ENCODE measurements at regions not wholly inside any gene's neighbourhood (a gene's known extent, or its start where the extent isn't known, plus 50 kb on each side); places are given as distances from the start of the nearest gene placed in this dataset.
"Not testable (repeated sequence)": the region's sequence is repeated elsewhere in the genome, so short reads cannot be mapped to it uniquely, and the experiment has no call there.

DNA sequence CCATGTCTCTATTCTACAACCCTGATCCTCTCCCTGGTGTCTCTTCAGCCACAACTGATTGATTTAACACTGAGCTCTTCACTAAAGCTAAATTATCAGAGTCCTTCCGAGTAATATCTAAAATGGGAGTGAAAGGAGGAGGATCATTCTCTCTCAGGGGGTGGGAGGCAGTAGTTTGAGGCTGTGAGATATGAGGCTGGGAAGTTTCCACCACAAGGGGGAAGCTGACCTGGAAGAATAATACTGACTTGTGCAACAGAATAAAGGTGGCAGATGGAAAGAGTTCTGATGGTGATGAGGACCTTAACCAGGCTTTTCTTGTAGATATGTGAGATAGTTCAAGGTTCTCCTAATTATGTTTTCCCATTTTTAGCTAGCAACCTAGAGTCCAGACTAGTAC, 241.6 kb upstream of the VKORC1L1 start:
- not testable (repeated sequence) for DNase-seq

DNA sequence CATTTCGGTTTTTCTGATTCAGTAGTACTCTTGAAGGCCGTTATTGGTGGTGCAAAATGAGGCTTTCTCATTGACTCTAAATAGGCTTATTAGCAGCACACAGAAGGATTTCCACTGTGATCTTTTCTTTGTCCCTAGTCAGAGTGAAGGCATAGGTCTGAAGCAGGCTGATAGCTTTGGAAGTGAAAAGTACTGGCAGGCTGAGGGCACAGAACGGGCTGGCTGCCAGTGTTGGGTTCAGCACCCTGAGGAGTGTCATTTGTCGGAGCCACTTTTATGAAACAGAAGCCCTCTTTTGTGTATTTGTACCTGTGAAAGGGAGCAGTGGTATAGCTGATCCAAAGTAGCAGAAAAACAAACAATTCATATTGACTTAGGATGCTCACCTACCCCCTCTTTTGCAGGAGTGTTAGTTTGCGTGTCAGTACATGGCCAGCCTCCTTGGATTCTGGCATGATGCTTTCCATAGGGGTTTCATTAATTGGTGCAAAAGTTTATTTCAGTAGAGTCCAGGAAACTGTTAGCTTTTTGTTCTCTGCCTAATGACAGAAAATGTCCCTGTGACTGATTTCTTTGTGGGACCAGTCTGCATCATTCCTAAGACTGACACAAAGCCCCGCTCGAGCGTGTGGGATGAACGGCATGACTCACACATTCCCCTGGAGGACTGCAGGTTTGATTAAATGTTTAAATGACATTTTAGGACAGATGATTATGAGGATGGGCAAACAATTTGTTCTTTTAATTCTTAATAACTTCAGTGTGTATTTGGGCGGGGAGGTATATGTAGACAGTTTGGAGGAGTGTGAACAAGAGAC, 239.1 kb upstream of the VKORC1L1 start:
- not testable (repeated sequence) for DNase-seq

DNA sequence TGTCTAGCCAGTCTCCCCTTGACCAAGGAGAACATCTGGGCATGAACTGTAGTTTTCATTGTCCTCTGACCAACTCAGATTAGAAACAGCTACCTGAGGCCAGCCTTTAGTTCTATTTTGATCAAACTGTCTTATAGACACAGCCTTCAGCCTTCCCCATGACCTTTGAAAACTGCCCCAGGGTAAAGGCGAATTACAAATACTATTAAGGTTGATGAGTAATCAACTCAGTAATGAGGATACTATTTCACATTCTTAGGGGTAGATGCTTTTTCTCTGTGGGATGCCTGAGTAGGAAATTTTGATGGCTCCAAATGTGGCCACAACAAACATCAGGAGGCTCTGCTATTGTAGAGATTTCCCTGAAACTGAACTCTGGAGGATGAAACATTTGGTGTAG, 234.0 kb upstream of the VKORC1L1 start:
- DNase-seq, result not testable (repeated sequence)

DNA sequence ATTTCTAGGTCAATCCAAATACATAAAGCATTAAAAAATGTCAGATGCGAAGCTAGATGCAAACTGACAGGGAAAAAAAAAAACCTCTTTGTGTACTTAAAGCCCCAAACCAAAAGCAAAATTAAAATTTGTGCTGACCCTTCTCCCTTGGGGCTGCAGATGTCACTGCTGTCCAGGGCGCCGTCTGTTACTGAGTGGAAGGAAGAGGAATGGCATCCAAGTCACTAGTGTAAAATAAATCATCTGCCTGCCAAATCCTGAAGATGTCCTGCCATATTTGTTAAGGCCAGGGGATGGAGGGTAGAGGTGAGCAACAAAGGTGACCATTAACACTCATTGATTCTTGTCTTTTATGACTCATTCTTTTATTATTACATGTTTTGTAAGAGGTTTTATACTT, 233.2 kb upstream of the VKORC1L1 start:
- not testable (repeated sequence) for DNase-seq

DNA sequence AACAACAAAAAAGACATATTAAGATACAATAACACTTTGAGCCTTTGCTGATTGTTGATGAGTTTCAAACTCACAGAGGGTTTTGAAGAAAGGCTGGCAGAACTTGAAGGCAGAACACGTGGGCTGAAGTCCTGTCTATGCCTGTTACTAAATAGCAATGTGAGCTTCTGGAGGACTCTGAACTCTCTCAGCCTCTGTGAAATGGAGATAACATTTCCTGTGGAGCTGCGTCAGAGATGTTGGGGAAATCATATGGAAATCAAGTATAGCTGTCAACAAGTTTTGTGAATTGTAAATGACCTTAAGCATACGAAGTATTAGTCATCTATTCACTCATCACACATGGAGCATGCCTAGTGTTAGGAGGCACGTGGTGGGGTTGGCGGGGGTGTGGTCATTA, 229.4 kb upstream of the VKORC1L1 start:
- DNase-seq, result not testable (repeated sequence)

DNA sequence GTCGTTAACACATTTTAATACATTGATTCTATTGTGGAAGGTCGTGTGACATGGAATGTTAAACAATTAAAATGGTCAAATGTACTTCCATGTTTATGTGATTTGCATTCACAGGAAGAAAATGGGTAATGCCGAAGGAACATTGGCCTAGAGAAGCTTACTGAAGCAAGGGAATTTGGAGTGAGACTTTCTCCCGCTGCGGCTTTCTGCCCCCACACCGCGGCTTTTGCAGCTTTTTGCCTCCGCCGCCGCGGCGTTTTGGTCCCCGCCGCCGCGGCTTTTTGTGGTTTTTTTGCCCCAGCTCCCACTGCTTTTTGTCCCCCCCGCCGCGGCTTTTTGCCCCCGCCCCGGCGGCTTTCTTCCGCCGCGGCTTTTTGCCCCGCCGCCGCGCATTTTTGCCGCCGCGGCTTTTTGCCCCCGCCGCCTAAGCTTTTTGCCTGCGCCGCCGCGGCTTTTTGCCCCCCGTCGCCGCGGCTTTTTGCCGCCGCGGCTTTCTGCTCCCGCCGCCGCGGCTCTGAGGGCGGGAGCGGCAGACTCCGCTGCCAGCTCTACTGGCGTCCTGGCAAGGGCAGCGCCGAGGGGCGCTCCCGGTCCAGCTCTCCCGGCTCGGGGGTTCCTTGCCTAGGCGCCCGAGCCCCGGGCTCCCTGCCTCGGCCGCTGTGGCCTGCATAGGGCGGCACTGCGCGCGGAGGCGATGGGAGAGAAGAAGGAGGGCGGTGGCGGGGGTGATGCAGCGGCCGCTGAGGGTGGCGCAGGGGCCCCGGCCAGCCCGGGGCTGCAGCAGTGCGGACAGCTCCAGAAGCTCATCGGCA, 225.5 kb upstream of the VKORC1L1 start:
- DNase-seq, result not testable (repeated sequence)

DNA sequence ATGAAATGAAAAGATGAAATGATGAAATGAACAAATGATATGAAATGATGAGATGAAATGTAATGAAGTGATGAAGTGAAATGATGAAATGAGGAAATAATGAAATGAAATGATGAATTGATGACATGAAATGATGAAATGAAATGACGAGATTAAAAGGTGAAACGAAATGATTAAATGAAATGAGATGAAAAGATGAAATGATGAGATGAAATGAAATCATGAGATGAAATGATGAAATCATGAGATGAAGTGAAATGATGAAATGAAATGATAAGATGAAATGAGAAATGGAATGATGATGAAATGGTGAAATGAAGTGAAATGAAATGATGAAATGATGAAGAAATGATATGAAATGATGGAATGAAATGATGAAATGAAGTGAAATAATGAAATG, 221.7 kb upstream of the VKORC1L1 start:
- not testable (repeated sequence) for DNase-seq

DNA sequence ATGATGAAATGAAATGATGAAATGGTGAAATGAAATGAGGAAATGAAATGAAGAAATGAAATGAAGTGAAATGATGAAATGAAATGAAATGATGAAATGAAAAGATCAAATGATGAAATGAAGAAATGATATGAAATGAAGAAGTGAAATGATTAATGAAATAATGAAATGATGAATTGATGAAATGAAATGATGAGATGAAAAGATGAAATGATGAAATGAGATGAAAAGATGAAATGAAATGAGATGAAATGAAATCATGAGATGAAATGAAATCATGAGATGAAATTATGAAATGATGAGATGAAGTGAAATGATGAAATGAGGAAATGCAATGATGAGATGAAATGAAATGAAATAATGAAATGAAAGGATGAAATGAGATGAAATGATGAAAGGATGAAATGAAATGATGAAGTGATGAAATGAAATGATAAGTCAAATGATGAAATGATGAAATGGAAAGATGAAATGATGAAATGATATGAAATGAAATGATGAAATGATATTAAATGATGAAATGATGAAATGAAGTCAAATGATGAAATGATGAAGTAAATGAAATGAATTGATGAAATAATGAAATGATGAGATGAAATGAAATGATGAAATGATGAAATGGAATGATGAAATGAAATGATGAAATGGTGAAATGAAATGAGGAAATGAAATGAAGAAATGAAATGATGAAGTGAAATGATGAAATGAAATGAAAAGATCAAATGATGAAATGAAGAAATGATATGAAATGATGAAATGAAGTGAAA, 220.9 kb upstream of the VKORC1L1 start:
- not testable (repeated sequence) for DNase-seq

DNA sequence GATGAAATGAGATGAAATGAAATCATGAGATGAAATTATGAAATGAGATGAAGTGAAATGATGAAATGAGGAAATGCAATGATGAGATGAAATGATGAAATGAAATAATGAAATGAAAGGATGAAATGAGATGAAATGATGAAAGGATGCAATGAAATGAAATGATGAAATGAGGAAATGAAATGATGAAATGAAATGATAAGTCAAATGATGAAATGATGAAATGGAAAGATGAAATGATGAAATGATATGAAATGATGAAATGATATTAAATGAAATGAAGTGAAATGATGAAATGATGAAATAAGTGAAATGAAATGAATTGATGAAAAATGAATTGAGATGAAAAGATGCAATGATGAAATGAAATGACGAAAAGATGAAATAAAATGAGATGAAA, 220.2 kb upstream of the VKORC1L1 start:
- not testable (repeated sequence) for DNase-seq

DNA sequence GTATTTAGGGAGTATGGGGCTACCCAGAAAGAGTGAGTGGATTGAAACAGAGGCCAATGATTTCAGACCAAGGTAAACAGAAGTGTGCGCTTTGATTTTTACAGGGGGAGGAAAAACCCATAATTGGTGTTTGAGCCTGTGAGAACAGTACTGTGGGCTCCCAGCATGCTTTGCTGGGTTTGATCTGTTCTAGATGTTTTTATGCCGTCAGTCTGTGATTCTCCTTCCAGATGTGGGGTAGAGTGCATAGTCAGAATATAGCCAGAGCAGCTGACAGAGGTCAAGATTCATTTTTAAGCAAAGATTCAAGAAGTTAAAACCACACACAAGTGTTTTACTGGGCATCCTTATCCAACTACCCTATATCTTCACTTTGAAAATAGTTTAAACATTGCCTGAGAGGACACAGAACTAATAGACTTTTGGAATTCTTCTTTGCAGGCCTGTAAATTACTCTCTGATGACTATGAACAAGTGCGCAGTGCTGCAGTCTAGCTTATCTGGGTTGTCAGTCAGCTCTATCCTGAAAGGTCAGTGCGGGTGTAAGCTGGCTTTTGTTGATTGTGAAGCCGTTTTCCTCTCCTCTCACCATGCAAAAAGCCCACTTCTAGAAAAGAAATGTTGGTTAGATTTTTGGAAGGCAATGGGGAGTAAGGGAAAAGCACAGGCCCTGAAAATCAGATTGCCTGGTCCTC, 216.2 kb upstream of the VKORC1L1 start:
- not testable (repeated sequence) for DNase-seq

DNA sequence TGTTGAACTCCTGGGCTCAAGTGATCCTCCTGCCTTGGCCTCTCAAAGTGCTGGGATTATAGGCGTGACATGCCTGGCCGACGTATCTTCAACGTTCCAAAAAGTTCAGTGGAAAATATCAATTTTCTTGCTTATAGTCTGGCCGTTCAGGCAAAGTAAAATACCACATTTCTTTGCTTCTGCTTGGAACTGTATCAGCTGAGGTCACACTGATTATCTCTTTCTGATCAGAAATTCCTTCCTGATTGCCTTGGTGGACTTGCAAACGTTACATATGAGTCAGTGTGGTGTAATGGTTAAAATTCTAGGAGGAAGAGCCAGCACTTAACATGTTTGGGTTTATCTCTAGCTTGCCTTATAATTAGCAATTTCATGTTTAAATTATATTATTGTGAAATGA, 189.5 kb upstream of the VKORC1L1 start:
- DNase-seq, result not testable (repeated sequence)

DNA sequence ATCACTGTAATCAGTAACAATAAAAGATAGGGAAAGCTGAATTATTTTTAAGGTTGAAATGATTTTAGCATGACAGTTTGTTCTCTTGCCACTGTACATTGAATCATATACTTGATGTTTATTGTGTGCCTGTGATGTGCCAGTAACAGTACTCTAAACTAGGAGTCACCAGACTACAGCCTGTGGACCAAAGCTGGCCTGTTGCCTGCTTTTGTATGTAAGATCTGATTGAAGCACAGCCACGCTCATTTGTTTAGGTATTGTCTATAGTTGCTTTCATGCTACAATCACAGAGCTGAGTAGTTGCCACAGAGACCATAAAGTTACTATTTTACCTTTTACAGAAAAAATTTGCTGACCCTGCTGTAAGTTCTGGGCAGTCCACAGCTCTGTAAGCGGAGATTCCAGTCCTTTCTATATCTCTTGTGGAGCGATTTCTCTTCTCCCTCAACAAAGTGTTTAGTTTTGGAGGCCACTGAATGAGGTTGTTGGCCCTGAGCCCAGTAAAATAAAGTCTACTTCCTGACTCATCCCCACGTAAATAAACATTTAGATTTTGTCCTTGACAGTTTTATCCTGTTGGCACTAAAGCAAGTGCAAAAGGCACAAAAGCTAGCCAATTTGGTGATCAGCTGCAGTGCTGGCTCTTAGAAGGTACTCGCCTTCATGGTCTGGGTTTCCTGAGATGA, 173.7 kb upstream of the VKORC1L1 start:
- not testable (repeated sequence) for DNase-seq

DNA sequence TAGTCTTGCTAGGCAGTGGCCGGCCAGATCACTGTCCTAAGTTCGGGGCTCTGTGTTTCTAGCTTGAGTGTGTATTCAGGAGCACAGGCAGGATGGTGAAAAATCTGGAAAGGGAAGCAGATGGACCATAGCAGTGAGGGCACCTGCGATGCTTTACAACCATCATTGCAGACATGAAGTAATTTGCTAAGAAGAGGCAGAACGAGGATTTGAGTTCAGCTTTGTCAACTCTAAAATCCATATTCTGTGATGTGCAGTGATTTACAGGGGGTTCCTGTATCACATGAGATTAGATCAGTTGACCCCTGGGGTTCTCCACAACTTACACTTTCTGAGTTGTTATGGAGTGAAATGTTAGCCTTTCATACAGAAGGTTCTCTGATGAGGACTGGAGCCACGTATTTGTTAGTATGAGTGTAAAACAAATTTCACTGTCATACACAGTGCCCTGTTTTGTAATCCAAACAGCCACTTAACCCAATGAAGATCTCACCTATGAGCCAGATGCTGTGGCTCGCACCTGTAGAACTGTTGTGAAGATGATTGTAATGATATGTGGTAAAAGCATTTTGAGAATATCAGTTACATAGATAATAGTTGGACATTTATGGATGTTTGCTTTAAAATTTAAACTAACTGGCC, 173.0 kb upstream of the VKORC1L1 start:
- DNase-seq, result not testable (repeated sequence)

DNA sequence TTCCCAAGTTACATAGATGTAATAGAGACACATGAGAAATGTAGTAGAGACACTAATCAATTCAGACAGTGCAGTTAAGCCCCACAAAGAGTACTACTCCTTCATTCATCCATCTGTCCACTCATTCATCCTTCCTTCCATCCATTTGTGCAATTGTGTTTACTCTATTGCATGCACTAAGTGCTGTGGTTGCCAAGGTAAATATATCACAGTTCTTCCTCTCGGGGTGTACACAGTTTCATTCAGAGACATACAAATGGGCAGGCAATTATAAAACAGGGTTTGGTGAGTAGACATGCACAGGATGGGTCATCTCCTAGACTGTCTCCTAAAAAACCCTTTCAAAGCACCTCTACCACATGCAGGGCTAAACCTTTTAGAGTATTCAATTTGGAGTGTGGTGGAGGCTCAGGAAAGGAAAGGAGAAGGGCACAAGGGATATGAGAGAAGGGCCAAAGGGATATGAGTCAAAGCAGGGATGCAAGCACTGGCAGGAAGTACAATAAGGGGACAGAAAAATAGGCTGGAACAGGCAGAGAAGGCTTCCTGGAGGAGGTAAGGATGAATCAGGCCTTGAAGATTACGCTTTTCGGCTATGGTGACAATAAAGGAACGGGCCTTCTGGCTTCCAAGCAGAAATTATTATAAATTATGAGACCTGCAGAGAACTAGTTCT, 153.6 kb upstream of the VKORC1L1 start:
- DNase-seq, result not testable (repeated sequence)

DNA sequence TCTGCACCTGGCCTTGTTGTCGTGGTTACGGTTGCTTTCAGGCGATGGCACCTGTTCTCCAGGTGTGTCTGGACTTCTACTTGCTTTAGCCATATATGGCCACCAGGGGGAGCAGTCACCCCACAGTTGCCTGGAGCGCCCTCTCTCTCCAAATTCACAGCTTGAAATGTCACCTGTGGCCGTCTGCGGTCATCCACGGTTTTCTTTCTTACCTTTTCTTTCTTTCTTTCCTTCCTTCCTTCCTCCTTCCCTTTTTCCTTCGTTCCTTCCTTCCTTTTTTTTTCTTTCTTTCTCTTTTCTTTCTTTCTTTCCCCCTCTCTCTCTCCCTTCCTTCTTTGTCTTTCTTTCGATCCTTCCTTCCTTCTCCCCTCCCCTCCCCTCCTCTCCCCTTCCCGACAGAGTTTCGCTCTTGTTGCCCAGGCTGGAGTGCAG, 150.5 kb upstream of the VKORC1L1 start:
- peak; percentile 69 for DNase-seq

DNA sequence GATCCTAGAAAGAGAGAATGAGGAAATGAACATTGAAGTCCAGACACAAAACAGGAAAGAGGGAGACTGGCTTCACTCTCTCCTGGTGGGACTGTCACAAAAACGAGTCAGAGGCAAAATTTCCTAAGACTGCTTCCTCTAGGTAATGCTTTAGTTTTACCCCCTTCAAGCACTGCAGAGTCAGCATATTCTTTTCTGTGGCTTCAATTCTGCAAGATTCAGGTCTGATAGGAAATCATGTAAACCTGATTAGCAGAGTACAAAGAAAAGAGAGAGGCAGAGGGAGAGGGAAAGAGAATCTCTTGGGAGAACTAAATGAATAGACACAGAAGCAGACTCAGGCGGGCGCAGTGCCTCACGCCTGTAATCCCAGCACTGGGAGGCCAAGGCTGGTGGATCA, 145.7 kb upstream of the VKORC1L1 start:
- DNase-seq, result not testable (repeated sequence)

DNA sequence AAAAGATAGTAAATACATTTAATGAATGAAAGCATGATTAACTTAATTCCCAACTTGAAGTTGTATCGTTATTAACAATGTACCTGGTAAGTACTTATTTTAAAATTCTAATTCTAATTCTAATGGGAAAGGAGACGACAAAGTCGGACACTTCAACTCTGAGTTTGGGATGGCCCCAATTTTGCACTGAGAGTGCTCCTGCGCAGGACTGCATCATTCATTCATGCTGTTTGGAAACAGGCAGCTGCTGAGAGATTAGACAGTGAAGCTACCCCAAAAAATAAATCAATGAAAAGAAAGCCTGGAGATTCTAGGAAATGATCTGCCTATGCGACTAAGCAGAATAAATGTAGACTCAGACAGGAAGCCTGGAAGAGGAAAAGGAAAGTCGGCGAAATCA, 141.7 kb upstream of the VKORC1L1 start:
- DNase-seq, result no peak

DNA sequence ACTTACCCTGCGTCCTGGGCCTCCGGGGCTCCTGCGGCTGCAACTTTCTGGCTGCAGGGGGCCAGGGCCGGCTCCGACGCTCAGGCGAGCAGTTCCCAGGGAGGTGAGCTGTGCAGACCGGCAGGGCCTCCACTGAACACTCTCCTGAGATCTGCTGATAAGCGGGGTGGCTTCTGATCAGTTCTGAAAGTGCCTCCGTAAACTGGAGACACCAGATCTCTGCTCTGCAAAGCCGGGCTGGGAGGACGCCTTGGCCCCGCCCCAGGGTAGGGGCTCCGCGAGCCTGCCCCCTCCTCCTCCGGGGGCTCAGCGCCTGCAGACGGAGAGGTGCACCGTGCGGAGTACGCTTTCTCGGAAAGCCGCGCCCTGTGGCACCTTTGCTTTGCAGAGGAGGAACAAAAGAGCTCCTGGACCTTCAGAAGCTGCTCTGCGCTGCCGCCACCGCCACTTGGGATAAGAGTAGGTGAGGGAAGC, 141.3 kb upstream of the VKORC1L1 start:
- DNase-seq, result no peak

DNA sequence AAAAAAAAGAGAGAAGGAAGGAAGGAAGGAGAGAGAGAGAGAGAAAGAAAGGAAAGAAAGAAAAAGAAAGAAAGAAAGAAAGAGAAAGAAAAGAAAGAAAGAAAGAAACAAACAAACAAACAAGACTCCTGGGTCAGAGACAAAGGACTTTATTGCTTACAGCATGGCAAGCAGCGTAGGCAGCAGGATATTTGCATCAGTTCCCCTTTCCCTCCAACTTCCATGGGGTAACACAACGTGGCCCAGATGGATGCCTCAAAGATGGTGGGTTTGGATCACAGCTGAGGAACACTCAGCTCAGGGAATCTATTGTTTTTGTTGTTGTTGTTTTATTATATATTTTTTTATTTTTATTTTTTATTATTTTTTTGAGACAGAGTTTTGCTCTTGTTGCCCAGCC, 128.5 kb upstream of the VKORC1L1 start:
- DNase-seq, result no peak

DNA sequence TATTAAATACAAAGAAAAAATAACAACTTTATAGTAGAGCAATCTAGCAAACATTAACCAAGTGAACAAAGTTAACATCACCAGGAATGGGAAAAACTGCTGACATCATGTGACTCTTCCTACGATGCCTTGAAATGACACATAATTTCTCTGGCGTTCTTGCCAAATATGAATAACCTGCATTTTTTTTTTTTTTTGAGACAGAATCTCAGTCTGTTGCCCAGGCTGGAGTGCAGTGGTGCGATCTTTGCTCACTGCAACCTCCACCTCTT, 126.5 kb upstream of the VKORC1L1 start:
- DNase-seq, result no peak

DNA sequence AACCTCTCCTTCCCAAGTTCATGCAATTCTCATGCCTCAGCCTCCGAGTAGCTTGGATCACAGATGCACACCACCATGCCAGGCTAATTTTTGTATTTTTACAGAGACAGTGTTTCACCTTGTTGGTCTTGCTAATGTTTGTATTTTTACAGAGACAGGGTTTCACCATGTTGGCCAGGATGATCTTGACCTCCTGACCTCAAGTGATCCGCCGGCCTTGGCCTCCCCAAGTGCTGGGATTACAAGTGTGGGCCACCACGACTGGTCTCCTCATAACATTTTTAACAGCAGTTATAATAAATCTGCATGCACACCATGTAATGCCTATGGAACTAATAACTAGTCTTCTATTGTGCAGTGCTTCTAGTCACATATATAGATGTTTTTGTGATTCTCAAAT, 123.8 kb upstream of the VKORC1L1 start:
- DNase-seq, result no peak
